Parathyroid adenoma (tissue), 2 donors: ENCODE measurements at regions not wholly inside any gene's neighbourhood (a gene's known extent, or its start where the extent isn't known, plus 50 kb on each side); places are given as distances from the start of the nearest gene placed in this dataset.

Experiments used
- H2AFZ ChIP-seq: fragments of 300-600 bp; sonication (generic); one replicate; pipeline ENCODE4 v1.7.0; 2017; ENCODE audit warnings: antibody characterized with exemption, mild to moderate bottlenecking
- H3K27ac ChIP-seq: fragments of 300-600 bp; sonication (generic); one replicate; pipeline ENCODE4 v1.7.0; 2017
- H3K27me3 ChIP-seq: fragments of 300-600 bp; sonication (generic); one replicate; pipeline ENCODE4 v1.7.0; 2017; ENCODE audit warnings: low read length; ENCODE audit not compliant: control insufficient read depth, insufficient read depth
- H3K36me3 ChIP-seq: fragments of 300-600 bp; sonication (generic); one replicate; pipeline ENCODE4 v1.7.0; 2017; ENCODE audit warnings: low read length; ENCODE audit not compliant: control insufficient read depth, insufficient read depth
- H3K4me1 ChIP-seq: fragments of 300-600 bp; sonication (generic); one replicate; pipeline ENCODE4 v1.7.0; 2017; ENCODE audit warnings: control low read depth
- H3K4me2 ChIP-seq: fragments of 300-600 bp; sonication (generic); one replicate; pipeline ENCODE4 v1.7.0; 2017; ENCODE audit warnings: low read length
- H3K4me3 ChIP-seq: fragments of 300-600 bp; sonication (generic); one replicate; pipeline ENCODE4 v1.7.0; 2017; ENCODE audit warnings: low read depth, low read length
- H3K79me2 ChIP-seq: fragments of 300-600 bp; sonication (generic); one replicate; pipeline ENCODE4 v1.7.0; 2017; ENCODE audit warnings: control low read depth
- H3K9ac ChIP-seq: fragments of 300-600 bp; sonication (generic); one replicate; pipeline ENCODE4 v1.7.0; 2017; ENCODE audit warnings: mild to moderate bottlenecking
- H3K9me3 ChIP-seq: fragments of 300-600 bp; sonication (generic); one replicate; pipeline ENCODE4 v1.7.0; 2017; ENCODE audit warnings: low read length; ENCODE audit not compliant: control insufficient read depth
- CTCF ChIP-seq: fragments of 300-600 bp; sonication (generic); IDR thresholded peaks from one replicate; pipeline ENCODE4 v1.7.0; 2017; ENCODE audit warnings: antibody characterized with exemption, mild to moderate bottlenecking
- donor health status: primary hyperparathyroidism.

DNA sequence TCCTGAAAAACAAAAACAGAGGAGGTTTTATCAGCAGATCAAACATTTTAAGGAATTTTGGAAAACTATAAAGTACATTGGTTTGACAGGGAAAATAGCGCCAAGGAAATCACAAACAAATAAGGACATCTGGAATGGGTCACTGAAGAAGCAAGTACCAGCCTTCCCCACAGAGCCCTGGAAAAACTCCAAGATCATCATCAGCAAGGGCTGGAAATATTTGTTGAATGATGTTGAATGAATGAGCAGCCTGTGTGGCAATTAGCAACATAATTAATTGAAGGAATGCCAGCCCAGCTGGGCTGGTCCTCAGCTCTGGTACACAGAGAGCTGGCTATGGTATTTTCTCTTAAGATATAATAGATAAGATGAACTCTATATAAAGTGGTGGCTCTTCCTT, 290.4 kb downstream of the HS3ST3A1 start:
- H3K27ac ChIP-seq, result no peak overlapping the region
- TF ChIP-seq CTCF, result no peak

DNA sequence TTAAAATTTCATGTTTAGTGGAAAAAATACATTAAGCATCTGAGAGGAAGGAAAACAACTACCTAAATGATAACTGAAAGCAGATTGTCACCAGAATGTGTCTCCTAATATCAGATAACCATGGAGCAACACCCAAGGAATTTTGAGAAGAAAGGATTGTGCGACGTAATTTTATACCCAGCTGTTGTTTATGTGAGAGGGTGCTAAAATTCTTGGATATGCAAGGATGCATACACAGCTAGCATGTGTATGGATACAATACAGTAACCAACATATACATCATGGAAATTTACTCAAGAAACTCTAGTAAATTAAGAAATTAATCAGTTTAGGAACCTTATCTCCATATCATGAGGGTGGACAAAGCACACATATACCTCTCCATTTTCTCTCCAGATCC, 290.9 kb downstream of the HS3ST3A1 start:
- Histone ChIP-seq H3K4me3 (no peak overlapping the region), H3K27me3 (no peaks in the 10 kb centered on the region), H3K9me3 (no peaks in the 10 kb centered on the region), H3K27ac (no peak overlapping the region), H2AFZ (no peak overlapping the region), H3K79me2 (no peaks in the 10 kb centered on the region), H3K36me3 (no peaks in the 10 kb centered on the region), H3K4me1 (no peaks in the 10 kb centered on the region), H3K4me2 (no peak overlapping the region), H3K9ac (no peak overlapping the region)
- no peak for TF ChIP-seq CTCF

More for the DNA sequence above, 290.4 kb downstream of the HS3ST3A1 start:
- Histone ChIP-seq H3K36me3 (no peaks in the 10 kb centered on the region), H3K79me2 (no peaks in the 10 kb centered on the region), H3K9me3 (no peaks in the 10 kb centered on the region), H2AFZ (no peak overlapping the region), H3K27me3 (no peaks in the 10 kb centered on the region), H3K4me3 (no peak overlapping the region), H3K4me1 (no peaks in the 10 kb centered on the region), H3K9ac (no peak overlapping the region), H3K4me2 (no peak overlapping the region)

DNA sequence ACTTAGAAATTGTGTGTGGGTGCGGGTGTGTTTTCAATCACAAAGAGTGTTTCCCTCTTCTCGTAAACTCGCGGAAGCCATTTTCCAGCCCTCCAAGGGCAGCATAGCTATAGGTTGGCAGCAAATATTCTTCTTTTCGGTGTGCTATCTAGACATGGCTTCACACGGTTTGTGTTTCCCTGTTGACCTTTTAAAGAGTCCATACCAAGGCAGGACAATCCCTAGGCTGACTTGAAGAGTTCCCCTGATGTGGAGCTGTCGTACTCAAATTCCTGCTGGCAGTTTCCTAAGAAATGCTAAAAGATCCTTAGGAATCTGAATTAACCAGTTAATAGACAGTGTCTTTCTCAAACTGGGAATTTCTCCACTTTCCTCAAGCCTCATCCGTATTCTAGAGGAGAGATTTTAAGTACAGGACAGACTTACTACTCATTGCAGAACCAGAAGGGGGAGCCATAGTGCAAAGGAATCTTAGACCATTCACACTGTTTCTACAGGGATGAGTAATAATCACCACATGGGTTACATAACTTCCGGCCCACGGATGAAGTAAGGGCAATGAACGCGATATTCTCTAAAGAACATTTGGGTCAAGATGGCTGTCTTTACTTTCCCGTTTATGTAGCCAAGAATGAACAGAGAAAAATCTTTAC, 288.6 kb upstream of the ELAC2 start:
- H3K36me3 ChIP-seq, result no peaks in the 10 kb centered on the region
- no peak overlapping the region for H3K4me2 ChIP-seq
- H3K9ac ChIP-seq, result no peak overlapping the region
- H3K4me3 ChIP-seq, result no peak overlapping the region
- TF ChIP-seq CTCF, result peak; percentile 12
- no peak overlapping the region for H3K27ac ChIP-seq
- H3K4me1 ChIP-seq, result no peaks in the 10 kb centered on the region
- H3K27me3 ChIP-seq, result no peaks in the 10 kb centered on the region
- no peaks in the 10 kb centered on the region for H3K9me3 ChIP-seq
- no peaks in the 10 kb centered on the region for H3K79me2 ChIP-seq
- no peak overlapping the region for H2AFZ ChIP-seq

- no peaks in the 10 kb centered on the region for H3K9me3 ChIP-seq
- no peaks in the 10 kb centered on the region for H3K27me3 ChIP-seq
- H3K79me2 ChIP-seq, result no peaks in the 10 kb centered on the region
- H3K9ac ChIP-seq, result no peak overlapping the region
- H3K36me3 ChIP-seq, result no peaks in the 10 kb centered on the region
- H3K4me1 ChIP-seq, result no peaks in the 10 kb centered on the region
- TF ChIP-seq CTCF, result no peak
- no peak overlapping the region for H3K4me3 ChIP-seq
- no peak overlapping the region for H3K27ac ChIP-seq
- H2AFZ ChIP-seq, result no peak overlapping the region
- H3K4me2 ChIP-seq, result no peak overlapping the region
Measured at GRCh38 chr17:13302983-13303382, 285.2 kb upstream of the ELAC2 start.

GRCh38 chr17:13302419-13302818, 284.6 kb upstream of the ELAC2 start:
- Histone ChIP-seq H3K79me2 (no peaks in the 10 kb centered on the region), H3K4me2 (no peak overlapping the region), H3K4me3 (no peak overlapping the region), H3K9me3 (no peaks in the 10 kb centered on the region), H3K27me3 (no peaks in the 10 kb centered on the region), H3K9ac (no peak overlapping the region), H2AFZ (no peak overlapping the region), H3K4me1 (no peaks in the 10 kb centered on the region), H3K36me3 (no peaks in the 10 kb centered on the region), H3K27ac (no peak overlapping the region)
- no peak for TF ChIP-seq CTCF
